HG03103 (cell line): ENCODE measurements at regions not wholly inside any gene's neighbourhood (a gene's known extent, or its start where the extent isn't known, plus 50 kb on each side); places are given as distances from the start of the nearest gene placed in this dataset.
"Not testable (repeated sequence)": the region's sequence is repeated elsewhere in the genome, so short reads cannot be mapped to it uniquely, and the experiment has no call there.

ENCODE experiments used
- ATAC-seq: cut with Tn5 transposase; IDR thresholded peaks from one replicate; pipeline ENCODE4 v1.9.1; 2021; ENCODE audit warnings: low read depth; ENCODE audit not compliant: unreplicated experiment

DNA sequence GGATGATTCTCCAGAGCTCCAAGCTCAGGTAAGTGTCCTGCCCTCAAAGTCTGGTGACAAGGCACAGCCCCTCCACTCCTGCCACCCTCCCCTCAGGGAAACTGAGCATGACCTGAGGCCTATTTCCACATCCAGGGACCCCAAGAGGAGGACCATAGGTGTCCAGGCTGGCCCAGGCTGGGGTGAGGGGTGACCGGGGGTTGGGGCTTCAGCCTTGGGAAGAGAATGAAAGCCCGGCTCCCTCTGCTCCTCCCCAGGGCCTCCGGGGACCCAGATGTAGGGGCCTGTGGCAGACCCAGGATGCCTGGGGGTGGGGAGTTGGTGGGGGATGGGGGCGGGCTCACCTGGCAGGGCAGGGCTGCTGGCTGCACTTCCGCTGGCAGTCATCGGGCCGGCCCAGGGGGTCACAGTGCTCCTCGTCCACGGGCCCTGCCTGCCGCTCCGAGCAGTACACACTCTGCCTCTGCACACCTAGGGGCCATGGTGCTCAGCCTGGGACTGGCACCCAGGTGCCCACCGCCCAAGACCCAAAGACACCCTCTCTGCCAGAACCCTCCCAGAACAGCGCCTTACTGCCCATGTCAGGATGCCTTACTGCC lies 116.5 kb upstream of the AKAP13 start:
- ATAC-seq, result not testable (repeated sequence)

DNA sequence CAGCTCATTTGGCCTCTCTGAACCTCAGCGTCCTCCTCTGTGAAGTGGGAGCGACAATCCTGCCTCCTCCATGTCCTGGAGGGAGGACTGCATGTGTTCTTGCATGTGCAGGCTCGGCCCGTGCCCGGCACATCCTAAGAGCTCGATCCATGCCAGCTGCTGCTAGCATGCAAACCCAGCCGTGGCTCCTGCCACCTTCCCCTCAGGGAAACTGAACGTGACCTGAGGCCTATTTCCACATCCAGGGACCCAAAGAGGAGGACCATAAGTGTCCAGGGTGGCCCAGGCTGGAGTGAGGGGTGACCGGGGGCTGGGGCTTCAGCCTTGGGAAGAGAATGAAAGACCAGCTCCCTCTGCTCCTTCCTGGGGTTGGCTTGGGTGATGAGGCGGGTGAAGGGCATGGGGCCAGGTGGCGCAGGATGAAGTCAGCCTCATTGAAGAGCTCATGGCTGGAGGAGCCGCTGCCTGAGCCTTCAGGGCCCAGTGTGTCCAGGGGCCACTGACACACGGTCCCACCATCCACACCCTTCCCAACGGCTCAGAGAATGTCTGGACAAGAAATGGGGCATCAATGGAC lies 115.7 kb upstream of the AKAP13 start:
- ATAC-seq, result not testable (repeated sequence)

DNA sequence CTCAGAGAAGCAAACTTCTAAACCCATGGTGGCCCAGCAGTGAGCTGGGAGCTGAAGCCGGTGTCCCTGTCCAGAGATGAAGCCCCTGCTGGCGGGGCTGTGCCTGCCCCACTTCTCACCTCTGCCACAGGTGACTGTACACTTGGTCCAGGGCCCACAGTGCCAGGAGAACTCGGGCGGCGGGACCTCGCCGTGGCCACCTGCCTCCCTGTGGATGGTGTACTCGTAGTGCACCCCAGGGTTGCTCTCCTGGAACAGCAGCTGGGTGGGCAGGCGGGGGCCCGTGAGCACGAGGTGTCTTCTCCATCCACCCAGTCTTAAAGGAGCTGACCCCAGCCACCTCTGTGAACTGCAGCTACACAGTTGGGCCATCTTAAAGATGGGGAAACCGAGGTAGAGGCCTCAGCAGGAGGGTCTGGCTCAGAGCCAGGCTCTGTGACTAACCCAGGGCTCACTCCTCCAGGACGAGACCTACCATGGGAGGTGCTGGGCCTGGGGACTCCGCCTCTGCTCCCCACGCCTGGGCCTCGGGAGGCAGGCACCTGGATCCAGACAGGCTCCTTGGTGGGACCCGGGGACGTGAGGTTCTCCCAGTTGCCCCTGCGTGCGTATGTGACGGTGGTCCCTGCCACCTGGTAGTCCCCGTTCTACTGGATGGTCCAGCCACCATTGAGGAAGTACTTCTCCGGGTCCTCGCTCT lies 113.1 kb upstream of the AKAP13 start:
- not testable (repeated sequence) for ATAC-seq

DNA sequence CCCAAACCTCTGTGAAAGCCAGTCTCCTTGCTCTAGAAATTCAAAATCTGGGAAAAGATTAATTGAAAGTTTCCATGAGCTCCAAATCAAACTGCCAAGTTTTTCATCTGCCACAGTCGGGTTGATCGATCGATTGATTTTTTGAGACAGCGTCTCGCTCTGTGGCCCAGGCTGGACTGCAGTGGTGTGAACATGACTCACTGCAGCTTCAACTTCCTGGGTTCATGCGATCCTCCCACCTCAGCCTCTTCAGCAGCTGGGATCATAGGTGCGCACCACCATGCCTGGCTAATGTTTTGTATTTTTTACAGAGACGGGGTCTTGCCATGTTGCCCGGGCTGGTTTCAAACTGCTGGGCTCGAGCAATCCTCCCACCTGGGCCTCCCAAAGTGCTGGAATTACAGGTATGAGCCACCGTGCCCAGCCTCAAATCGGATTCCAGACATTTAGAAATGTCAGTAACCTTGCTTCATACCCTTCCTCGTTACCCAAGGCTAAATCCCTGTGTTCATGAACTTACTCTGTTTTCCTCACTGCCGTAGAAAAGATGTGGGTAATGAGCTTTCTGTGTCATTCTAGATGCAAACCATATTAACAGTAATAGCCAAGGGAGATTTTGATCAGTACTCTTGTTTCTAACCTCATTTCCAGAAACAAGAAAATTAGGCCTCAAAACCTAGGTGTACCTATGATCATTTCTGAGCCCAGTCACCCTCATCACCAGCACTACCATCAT lies 105.9 kb upstream of the AKAP13 start:
- ATAC-seq, result no peak

DNA sequence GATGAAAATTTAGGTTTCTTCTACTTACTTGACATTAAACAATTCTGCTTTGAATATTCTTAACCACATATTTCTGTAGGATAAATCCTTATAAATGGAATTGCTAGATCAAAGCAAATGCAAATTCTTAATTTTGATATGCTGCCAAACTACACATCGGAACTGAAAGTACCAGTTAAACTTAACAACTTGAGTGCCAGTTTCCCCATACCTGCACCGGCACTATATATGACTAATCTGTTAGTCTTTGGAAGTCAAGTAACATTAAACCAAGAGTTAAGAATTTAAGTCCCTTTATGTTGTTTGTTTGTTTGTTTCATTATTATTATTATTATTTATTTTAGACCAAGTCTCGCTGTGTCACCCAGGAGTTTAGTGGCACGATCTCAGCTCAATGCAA lies 103.9 kb upstream of the AKAP13 start:
- no peak for ATAC-seq

DNA sequence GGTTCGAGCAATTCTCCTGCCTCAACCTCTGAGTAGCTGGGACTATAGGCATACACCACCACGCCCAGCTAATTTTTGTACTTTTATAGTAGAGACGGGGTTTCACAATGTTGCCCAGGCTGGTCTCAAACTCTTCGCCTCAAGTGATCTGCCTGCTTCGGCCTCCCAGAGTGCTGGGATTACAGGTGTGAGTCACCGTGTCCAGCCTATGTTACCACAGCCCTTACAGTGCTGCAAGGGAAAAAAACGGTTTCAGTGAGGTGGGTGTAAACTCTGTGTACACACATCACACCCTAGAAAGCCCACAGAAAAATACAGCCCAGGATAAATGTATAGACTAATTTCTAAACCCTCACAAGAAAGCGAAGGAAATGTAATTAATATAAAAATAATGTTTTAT lies 103.5 kb upstream of the AKAP13 start:
- ATAC-seq, result no peak

DNA sequence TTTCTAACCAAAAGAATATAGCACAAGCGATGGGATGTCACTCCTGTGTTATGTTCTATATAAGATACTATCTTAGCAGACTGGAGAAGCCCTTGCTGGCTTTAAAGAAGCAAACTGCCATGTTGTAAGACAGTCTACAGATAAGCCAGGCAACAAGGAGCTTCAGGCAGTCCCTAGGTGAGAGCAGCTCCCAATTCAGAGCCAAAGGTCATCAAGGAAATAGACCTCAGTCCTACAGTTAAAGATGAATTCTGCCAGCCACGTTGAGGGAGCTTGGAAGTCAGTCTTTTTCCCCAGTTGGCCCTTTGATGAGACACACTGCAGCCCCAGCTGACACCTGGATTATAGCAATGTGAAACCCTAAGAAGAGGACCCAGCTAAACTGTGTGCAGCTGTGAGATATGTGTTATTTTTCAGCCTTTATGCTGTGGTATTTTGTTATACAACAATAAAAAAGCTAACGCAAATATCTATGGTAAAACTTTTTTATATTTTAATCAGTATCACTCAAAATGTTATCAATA lies 102.5 kb upstream of the AKAP13 start:
- no peak for ATAC-seq

DNA sequence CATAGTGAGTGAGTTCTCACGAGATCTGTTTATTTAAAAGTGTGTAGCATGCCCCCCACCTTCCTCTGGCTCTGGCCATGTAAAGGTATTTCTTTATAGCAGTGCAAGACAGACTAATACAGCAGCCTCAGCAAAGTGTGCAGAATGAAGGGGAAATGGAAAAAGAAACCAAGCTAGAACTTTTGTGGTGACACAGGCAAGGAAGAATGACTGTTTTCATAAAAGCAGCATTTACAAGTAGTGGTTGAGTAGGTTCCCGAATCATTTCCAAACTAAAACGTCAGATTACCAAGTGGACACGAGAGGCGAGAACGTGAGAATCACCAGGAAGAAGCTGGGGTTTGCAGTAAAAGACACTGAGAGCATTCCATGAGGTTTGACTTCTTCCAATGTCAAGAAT lies 100.2 kb upstream of the AKAP13 start:
- ATAC-seq, result no peak

DNA sequence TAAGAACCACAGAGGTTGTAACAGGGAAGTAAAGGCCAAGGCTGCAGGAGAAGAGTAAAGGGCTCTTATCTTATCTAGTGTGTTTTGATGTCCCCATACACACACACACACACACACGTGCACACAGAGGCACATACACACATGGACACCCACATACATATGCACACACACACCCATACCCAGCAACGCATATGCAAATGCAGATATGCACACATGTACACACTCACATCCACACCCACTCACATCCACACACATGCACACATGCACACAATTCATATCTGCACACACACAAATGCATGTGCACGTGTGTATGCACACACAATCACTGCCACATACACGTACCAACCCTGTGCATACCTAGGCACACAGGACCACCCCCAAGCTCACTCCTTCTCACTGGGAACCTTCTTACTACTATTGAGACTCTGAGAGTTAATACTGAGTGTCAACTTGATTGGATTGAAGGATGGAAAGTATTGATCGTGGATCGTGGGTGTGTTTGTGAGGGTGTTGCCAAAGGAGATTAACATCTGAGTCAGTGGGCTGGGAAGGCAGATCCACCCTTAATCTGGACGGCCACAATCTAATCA lies 99.0 kb upstream of the AKAP13 start:
- ATAC-seq, result no peak

DNA sequence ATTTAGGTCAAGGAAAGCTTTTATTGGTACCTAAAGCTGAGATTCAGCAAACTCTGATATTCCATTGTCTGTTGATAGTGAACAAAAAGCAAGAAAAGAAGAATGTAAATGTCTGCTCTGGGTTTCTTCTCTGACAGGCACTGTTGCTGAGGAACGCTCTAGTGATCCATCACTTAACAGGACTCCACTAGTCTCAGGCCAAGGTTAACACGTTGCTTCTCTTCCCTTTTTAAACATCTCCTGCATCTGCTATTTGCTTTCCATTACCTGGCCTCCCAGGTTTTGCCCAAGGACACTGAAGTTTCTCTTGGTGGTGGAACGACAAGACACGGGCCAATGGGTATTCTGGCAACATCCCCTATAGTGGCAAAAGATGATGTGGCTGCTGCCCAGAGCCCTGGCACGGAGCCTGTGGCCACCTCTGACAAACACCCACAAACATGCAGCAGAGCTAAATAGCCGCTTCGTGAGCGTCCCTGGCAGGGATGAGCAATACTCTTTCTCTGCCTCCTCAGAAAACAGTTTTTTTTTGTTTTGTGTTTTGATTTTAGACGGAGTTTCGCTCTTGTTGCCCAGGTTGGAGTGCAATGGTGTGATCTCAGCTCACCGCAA lies 97.8 kb upstream of the AKAP13 start:
- no peak for ATAC-seq

DNA sequence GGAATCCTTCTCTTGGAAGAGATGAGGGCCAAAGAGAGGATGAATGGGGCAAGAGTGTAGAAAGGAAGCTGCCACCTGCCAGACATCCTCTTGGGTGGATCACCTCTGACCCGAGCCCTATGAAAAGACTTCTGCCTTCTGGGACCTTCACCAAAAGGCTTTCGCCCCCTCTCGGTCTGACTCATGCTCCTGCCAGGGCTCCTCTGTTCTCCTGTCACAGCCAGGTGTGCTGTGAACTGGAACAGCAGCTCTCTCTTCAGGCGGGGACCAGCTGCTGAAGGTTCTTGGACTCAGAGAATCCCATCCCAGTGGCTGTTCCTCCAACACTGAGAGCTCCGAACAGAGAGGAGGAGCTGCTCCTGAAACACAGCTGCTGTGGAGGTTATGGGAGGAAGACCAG lies 96.6 kb upstream of the AKAP13 start:
- peak; percentile 85 for ATAC-seq

DNA sequence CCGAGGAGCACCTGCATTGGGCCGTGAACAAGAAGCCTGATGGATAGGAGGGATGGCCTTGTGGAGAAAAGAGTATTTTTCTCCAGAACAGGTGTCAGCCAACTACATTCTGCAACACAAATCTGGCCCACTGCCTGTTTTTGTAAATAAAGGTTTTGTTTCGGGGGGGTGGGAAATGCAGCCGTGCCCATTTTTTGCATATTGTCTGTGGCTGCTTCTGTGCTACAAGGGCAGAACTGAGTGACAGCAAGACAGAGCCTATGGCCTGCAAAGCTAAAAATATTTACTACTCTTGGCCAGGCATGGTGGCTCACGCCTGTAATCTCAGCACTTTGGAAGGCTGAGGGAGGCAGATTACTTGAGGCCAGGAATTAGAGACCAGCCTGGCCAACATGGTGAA lies 95.9 kb upstream of the AKAP13 start:
- peak; percentile 61 for ATAC-seq

DNA sequence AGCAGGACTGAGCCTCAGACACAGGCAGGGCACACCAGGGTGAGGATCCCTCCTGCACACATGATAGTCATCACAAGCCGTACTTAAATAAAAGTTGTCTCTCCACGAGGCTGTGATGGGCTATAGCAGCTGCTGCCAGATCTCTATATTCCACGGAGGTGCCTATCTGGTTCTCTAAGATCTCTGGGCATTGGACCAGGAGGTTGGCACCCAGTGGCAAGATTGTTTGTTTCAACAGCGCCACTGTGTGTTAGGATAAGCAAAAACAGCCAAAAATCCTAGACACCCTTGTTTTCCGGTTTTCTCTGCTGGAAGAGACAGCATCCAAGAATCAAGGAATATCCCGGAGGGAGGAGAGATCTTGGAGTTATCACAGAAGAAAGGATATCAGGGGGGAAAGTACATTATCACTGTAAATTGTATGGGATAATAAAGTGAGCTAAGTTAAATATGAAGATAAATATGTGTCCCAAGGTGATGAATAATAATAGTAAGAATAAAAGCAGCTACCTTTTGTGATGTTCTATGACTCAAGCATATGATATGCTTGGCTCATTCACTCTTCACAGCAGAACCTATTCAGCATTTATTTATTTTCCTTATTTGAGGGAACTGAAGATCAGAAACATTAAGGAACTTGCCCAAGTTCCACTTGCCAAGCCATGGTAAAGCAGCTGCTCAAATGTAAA lies 90.6 kb upstream of the AKAP13 start:
- no peak for ATAC-seq

DNA sequence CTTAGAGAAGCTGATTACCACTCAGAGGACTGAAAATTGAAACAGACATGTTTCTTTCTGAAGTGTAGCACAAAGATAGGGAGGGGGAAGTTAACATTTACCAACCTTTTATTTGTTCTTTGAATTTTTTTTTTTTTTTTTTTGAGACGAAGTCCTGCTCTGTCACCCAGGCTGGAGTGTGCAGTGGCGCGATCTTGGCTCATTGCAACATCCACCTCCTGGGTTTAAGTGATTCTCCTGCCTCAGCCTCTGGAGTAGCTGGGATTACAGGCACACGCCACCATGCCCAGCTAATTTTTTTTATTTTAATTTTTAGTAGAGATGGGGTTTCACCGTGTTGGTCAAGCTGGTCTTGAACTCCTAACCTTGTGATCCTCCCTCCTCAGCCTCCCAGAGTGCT lies 87.8 kb upstream of the AKAP13 start:
- ATAC-seq, result not testable (repeated sequence)

DNA sequence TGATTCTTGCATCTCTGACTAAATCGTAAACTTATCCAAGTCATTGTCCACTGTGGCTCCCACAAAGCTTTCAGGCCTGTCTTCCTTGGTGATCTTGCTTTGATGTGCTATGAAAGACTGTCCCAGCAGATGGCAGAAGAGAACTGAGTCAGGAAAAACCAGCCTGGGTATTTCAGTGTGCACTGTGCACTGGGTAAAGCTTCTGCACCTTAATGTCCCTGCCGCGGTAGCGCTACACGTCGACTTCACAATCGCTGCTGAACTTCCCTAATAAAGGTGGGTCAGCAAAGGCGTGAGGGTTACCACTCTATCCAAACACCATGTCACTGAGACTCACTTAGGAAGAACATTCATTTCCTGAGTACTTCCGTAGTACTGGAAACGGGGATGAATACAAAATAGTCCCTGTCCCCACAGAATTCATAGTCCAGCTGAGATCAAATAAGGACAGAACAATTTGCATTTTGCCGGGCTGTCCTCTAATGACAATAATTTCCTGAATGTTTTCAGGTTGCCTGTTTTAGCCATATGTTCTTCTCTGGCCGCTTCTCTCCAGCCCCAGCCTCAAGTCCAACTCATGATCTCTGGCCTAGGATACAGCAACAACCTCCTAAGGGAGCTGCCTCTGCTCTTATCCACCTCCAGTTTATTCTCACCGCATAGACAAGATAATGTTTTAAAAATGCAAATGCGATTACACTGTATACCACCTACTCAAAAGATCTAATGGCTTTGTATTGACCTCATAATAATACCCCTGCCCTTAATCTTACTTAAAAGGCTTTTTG lies 83.6 kb upstream of the AKAP13 start:
- peak; percentile 89 for ATAC-seq

DNA sequence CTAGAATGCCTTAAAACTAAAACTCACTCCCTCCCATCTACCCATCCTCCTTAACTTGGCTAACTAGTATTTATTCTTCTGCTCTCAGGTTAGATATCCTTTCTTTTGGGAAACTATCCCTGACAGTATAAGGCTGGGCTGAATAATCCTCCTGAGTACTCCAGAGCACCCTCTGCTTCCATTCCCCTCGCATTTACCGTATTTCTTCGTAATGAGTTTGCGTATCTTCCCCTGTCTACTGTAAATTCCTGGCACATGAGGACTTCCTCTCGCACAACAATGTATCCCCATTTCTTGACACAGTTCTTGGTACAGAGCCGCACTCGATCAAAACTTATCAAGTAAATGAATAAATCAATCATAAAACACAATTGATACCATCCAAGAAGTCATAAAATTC lies 82.9 kb upstream of the AKAP13 start:
- ATAC-seq, result no peak

DNA sequence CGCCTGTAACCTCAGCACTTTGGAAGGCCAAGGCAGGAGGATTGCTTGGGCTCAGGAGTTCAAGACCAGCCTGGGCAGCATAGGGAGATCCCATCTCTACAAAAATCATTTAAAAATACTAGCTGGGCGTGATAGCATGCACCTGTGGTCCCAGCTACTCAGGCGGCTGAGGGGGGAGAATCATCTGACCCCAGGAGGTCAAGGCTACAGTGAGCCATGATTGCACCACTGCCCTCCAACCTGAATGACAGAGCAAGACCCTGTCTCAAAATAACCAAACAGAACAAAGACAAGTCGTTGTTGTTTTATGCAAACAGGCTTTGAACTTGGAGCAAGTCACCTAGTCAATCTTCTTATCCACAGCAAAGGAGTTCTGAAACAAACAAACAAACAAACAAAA lies 82.0 kb upstream of the AKAP13 start:
- no peak for ATAC-seq

DNA sequence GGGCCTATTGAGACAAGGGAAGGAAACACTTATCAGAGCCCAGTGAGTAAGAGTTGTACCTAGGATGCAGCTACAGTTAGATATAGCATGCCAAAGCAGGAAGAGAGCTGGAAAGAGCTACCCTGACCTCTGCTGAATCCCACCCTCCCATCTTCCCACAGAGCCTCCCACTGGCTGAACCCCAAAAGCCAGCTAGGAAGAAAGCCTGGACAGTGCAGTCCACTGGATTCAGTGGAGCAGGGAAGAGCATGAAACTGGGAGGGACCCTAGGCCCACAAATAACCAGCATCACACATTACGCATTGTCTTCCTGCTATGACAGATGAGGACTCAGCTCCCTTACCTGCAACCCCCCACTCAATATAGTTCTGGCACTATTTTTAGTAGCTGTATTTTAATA lies 81.5 kb upstream of the AKAP13 start:
- no peak for ATAC-seq

DNA sequence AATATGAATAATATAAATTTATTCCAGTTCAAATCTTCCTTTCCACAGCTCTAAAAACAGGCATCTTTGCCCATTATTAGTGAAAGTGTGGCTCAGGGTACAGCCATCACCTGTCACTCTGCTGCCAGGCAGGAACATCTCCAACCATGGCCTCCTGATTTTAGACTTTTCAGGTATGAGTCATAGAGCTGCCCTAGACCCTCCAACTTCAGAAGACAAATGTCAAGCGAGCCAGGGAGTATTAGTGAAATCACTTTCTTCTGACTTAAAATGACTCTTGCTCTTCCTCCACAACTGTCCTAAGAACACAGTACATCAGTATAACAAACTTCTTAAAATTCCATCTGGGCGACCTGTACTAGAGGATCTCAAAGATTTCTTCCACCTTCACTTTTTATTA lies 78.1 kb upstream of the AKAP13 start:
- ATAC-seq, result no peak
